HCT116 (cell line): ENCODE measurements at regions not wholly inside any gene's neighbourhood (a gene's known extent, or its start where the extent isn't known, plus 50 kb on each side); places are given as distances from the start of the nearest gene placed in this dataset.

Experiments used
- ATAC-seq: fragments of 200-7000 bp; cut with Tn5 transposase; 2 replicates; pipeline ENCODE4 v1.9.1; 2020; ENCODE audit warnings: mild to moderate bottlenecking, moderate library complexity
- BruUV-seq: library from RNA; stranded (reverse); fragments of 400-500 nt; replicated peaks from 2 replicates; lab custom pipeline; 2021; lab: Mats Ljungman, UMichigan
- CTCF ChIA-PET: fragments of 300-600 bp; sonication (Branson Sonifier 250); formaldehyde crosslinking; loops from one replicate; lab custom pipeline; 2021; ENCODE audit warnings: antibody characterized with exemption; lab: Charles Lee
- POLR2A ChIA-PET: fragments of 300-600, 350-600 bp; sonication (Branson Sonifier 250); formaldehyde crosslinking; loops from one replicate; lab custom pipeline; 2021; ENCODE audit warnings: antibody characterized with exemption; lab: Charles Lee
- RAD21 ChIA-PET, 2 experiments: fragments of 300-600 bp; sonication (Branson Sonifier 250); formaldehyde crosslinking; loops; one replicate each; lab custom pipeline; 2023; ENCODE audit warnings: low total read pairs in 2 of 2; ENCODE audit not compliant: uncharacterized antibody in 2 of 2, unreplicated experiment in 2 of 2, low non-redundant PET in 1 of 2; lab: Charles Lee
- DNase-seq: peaks from one replicate; pipeline ENCODE4 v3.0.0-alpha.2; 2010; ENCODE audit warnings: low read depth, low spot score
- H2AFZ ChIP-seq: fragments of 200-600 bp; shearing (Covaris generic), sonication (generic); 2 replicates; pipeline ENCODE4 v1.6.1; 2017; ENCODE audit warnings: low read depth, mixed run types, mixed read lengths, antibody characterized with exemption, low read length; ENCODE audit not compliant: poor library complexity, severe bottlenecking
- H3K27ac ChIP-seq: 2 replicates; pipeline ENCODE4 v1.5.1; 2012; ENCODE audit warnings: low read depth, low read length
- H3K27me3 ChIP-seq: fragments of 200-600 bp; sonication (generic); 2 replicates; pipeline ENCODE4 v1.6.1; 2016; ENCODE audit warnings: mixed run types, low read length, mixed read lengths; ENCODE audit not compliant: insufficient read depth
- H3K36me3 ChIP-seq, 2 experiments: fragments of 200-500 bp in 1 of 2; fragments of 200-600 bp in 1 of 2; sonication (Bioruptor generic) in 1 of 2; sonication (generic) in 1 of 2; 2 replicates each; pipeline versions ENCODE4 v1.5.1 to v1.6.1; 2014 to 2016; ENCODE audit warnings: low read length in 2 of 2, inconsistent platforms in 1 of 2, mixed read lengths in 1 of 2, mixed run types in 1 of 2; ENCODE audit not compliant: insufficient read depth in 2 of 2, control insufficient read depth in 1 of 2
- H3K4me1 ChIP-seq, 2 experiments: fragments of 200-600 bp in 1 of 2; sonication (generic) in 1 of 2; 2 replicates each; pipeline versions ENCODE4 v1.5.1 to v1.6.1; 2012 to 2017; ENCODE audit warnings: low read length in 2 of 2, inconsistent platforms in 1 of 2, mild to moderate bottlenecking in 1 of 2, mixed read lengths in 1 of 2, mixed run types in 1 of 2, moderate library complexity in 1 of 2; ENCODE audit not compliant: insufficient read depth in 2 of 2, control insufficient read depth in 1 of 2
- H3K4me2 ChIP-seq: fragments of 200-600 bp; sonication (generic); 2 replicates; pipeline ENCODE4 v1.6.1; 2017; ENCODE audit warnings: mixed run types, low read length, mixed read lengths
- H3K4me3 ChIP-seq, 2 experiments: fragments of 200-600 bp in 1 of 2; sonication (generic) in 1 of 2; replicated peaks in 1 of 2; 2 replicates each; pipeline ENCODE4 v1.5.1; 2011 to 2016; ENCODE audit warnings: low read length in 2 of 2, control low read depth in 1 of 2, low read depth in 1 of 2, mild to moderate bottlenecking in 1 of 2, mixed read lengths in 1 of 2, mixed run types in 1 of 2
- H3K79me2 ChIP-seq: fragments of 200-600 bp; sonication (generic); 2 replicates; pipeline ENCODE4 v1.6.1; 2017; ENCODE audit warnings: mild to moderate bottlenecking, mixed run types, low read length, moderate library complexity, mixed read lengths; ENCODE audit not compliant: insufficient read depth
- H3K9ac ChIP-seq: fragments of 200-600 bp; sonication (generic); 2 replicates; pipeline ENCODE4 v1.6.1; 2016; ENCODE audit warnings: low read length, mixed read lengths
- H3K9me2 ChIP-seq: fragments of 200-600 bp; sonication (generic), shearing (Covaris generic); 2 replicates; pipeline ENCODE4 v1.6.1; 2017; ENCODE audit warnings: mixed run types, mild to moderate bottlenecking, moderate library complexity; ENCODE audit not compliant: insufficient read depth
- H3K9me3 ChIP-seq, 2 experiments: fragments of 200-500 bp in 1 of 2; fragments of 200-600 bp in 1 of 2; sonication (Bioruptor generic) in 1 of 2; sonication (generic) in 1 of 2; 2 replicates each; pipeline ENCODE4 v1.6.1; 2014 to 2017; ENCODE audit warnings: low read length in 2 of 2, mixed read lengths in 2 of 2, inconsistent platforms in 1 of 2, low read depth in 1 of 2, mild to moderate bottlenecking in 1 of 2, mixed run types in 1 of 2, moderate library complexity in 1 of 2; ENCODE audit not compliant: control insufficient read depth in 1 of 2, insufficient read depth in 1 of 2
- H4K20me1 ChIP-seq: fragments of 200-600 bp; sonication (generic), shearing (Covaris generic); 2 replicates; pipeline ENCODE4 v1.6.1; 2017; ENCODE audit warnings: mixed run types, mild to moderate bottlenecking, moderate library complexity; ENCODE audit not compliant: insufficient read depth
- CBX3 ChIP-seq: IDR thresholded peaks from 2 replicates; pipeline ENCODE4 v1.6.1; 2012; ENCODE audit warnings: low read depth
- CTCF ChIP-seq, 3 experiments: fragments of 200-600 bp in 1 of 3; sonication (generic) in 1 of 3; IDR thresholded peaks in 2 of 3; conservative IDR thresholded peaks in 1 of 3; 2 replicates each; pipeline ENCODE4 v1.5.1; 2012 to 2017; ENCODE audit warnings: low read depth in 2 of 3, low read length in 2 of 3, antibody characterized with exemption in 1 of 3, borderline replicate concordance in 1 of 3, control low read depth in 1 of 3, mild to moderate bottlenecking in 1 of 3, mixed read lengths in 1 of 3, mixed run types in 1 of 3, moderate library complexity in 1 of 3; ENCODE audit not compliant: insufficient read depth in 1 of 3
- EGR1 ChIP-seq: IDR thresholded peaks from 2 replicates; pipeline ENCODE4 v1.6.1; 2012; ENCODE audit warnings: low read depth
- ELF1 ChIP-seq: IDR thresholded peaks from 2 replicates; pipeline ENCODE4 v1.6.1; 2012; ENCODE audit warnings: low read depth, borderline replicate concordance
- EZH2 ChIP-seq: fragments of 200-600 bp; sonication (generic); IDR thresholded peaks from 2 replicates; pipeline ENCODE4 v1.6.1; 2017; ENCODE audit warnings: antibody characterized with exemption, mixed run types
- EZH2phosphoT487 ChIP-seq: fragments of 200-600 bp; IDR thresholded peaks from 2 replicates; pipeline ENCODE4 v1.6.1; 2018; ENCODE audit warnings: antibody characterized with exemption, borderline replicate concordance
- FOSL1 ChIP-seq: IDR thresholded peaks from 2 replicates; pipeline ENCODE4 v1.6.1; 2012; ENCODE audit warnings: low read depth
- JUND ChIP-seq: IDR thresholded peaks from 2 replicates; pipeline ENCODE4 v1.6.1; 2012
- MAX ChIP-seq: IDR thresholded peaks from 2 replicates; pipeline ENCODE4 v1.6.1; 2012
- POLR2A ChIP-seq: IDR thresholded peaks from 2 replicates; pipeline ENCODE4 v1.7.0; 2011; ENCODE audit warnings: borderline replicate concordance; ENCODE audit not compliant: insufficient read depth, insufficient read length; ENCODE audit errors: extremely low read depth
- RAD21 ChIP-seq: IDR thresholded peaks from 2 replicates; pipeline ENCODE4 v1.6.1; 2012; ENCODE audit warnings: low read depth, mild to moderate bottlenecking
- SIN3A ChIP-seq: IDR thresholded peaks from 2 replicates; pipeline ENCODE4 v1.6.1; 2012; ENCODE audit warnings: low read depth
- SP1 ChIP-seq: IDR thresholded peaks from 2 replicates; pipeline ENCODE4 v1.6.1; 2012; ENCODE audit warnings: low read depth
- SRF ChIP-seq: IDR thresholded peaks from 2 replicates; pipeline ENCODE4 v1.6.1; 2012; ENCODE audit warnings: low read depth
- TCF7L2 ChIP-seq: IDR thresholded peaks from 2 replicates; pipeline ENCODE4 v1.7.0; 2011; ENCODE audit warnings: borderline replicate concordance, inconsistent platforms; ENCODE audit not compliant: insufficient read depth, insufficient read length; ENCODE audit errors: extremely low read depth
- YY1 ChIP-seq: IDR thresholded peaks from 2 replicates; pipeline ENCODE4 v1.6.1; 2011; ENCODE audit warnings: low read length, low read depth, moderate library complexity, mild to moderate bottlenecking; ENCODE audit not compliant: insufficient replicate concordance; ENCODE audit errors: extremely low read depth
- ZBTB33 ChIP-seq: IDR thresholded peaks from 2 replicates; pipeline ENCODE4 v1.6.1; 2011; ENCODE audit warnings: mild to moderate bottlenecking, low read length, moderate library complexity; ENCODE audit not compliant: insufficient replicate concordance; ENCODE audit errors: extremely low read depth
- ZFX ChIP-seq: fragments of 450-650 bp; IDR thresholded peaks from 2 replicates; pipeline ENCODE4 v1.6.1; 2017
- ZNF274 ChIP-seq: fragments of 200-500 bp; sonication (Bioruptor generic); IDR thresholded peaks from 2 replicates; pipeline ENCODE4 v1.6.1; 2014; ENCODE audit warnings: mild to moderate bottlenecking, low read depth, low read length, inconsistent platforms
- intact Hi-C: fragments of 100-400 bp; cut with micrococcal nuclease; formaldehyde crosslinking; loops from 2 replicates; pipeline ENCODE4 v1.10.0; 2022

DNA sequence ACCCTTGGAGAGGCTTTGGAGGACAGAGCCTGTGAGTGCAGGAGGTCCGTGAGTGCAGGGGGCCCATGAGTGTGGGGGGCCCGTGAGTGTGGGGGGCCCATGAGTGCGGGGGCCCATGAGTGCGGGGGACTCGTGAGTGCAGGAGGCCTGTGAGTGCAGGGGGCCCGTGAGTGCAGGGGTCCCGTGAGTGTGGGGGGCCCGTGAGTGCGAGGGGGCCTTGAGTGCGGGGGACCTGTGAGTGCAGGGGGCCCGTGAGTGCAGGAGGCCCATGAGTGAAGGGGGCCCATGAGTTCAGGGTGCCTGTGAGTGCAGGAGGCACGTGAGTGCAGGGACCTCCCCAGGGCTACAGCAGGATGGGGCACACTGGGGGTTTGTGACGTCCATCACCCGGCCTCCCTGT, 108.3 kb upstream of the TTC34 start:
- Histone ChIP-seq H3K79me2 (no peaks in the 10 kb centered on the region), H3K9ac (no peak overlapping the region), H3K36me3 (no peaks in the 10 kb centered on the region), H3K27me3 (peaks cover 13% of the 10 kb centered on the region; the same call in 1 of the 2 replicates), H3K9me3 (no peaks in the 10 kb centered on the region), H3K4me2 (no peak overlapping the region), H3K4me1 (no peaks in the 10 kb centered on the region), H3K9me2 (no peaks in the 10 kb centered on the region), H3K27ac (no peak overlapping the region), H2AFZ (no peak overlapping the region), H3K4me3 (no peak overlapping the region), H4K20me1 (no peaks in the 10 kb centered on the region)
- ChIA-PET CTCF (no interaction called here), POLR2A (no interaction called here), RAD21 (no interaction called here)
- no peak for TF ChIP-seq RAD21
- no peak for TF ChIP-seq JUND
- no peak for TF ChIP-seq SIN3A
- TF ChIP-seq YY1, result no peak
- no peak for TF ChIP-seq FOSL1
- TF ChIP-seq EZH2phosphoT487, result no peak
- TF ChIP-seq ELF1, result no peak
- TF ChIP-seq ZNF274, result no peak
- no peak for TF ChIP-seq MAX
- TF ChIP-seq ZBTB33, result no peak
- no peak for TF ChIP-seq CBX3
- TF ChIP-seq SRF, result no peak
- no peak for TF ChIP-seq EZH2
- no peak for TF ChIP-seq CTCF (IDR thresholded peaks at IDR 0.05 in 2 of 3, conservative IDR thresholded peaks at IDR 0.05 in 1 of 3; ENCODE audit: borderline replicate concordance in 1 of 3, insufficient read depth in 1 of 3, low read depth in 2 of 3, low read length in 2 of 3)
- TF ChIP-seq ZFX, result no peak
- TF ChIP-seq SP1, result no peak
- no peak for TF ChIP-seq POLR2A
- no peak for TF ChIP-seq EGR1
- TF ChIP-seq TCF7L2, result no peak
- DNase-seq, result no peak
- no peak for ATAC-seq
- intact Hi-C loops, result no loop called here
- no TSS peak for BruUV-seq
